Endothelial cell of umbilical vein (primary cell): ENCODE measurements at regions not wholly inside any gene's neighbourhood (a gene's known extent, or its start where the extent isn't known, plus 50 kb on each side); places are given as distances from the start of the nearest gene placed in this dataset.

ENCODE experiments used
- BruUV-seq: library from RNA; stranded (reverse); fragments of 400-500 nt; replicated peaks from 2 replicates; lab custom pipeline; 2021; lab: Mats Ljungman, UMichigan
- CTCF ChIA-PET: fragments of 300-600, 350-600 bp; sonication (Branson Sonifier 250); formaldehyde crosslinking; loops from one replicate; lab custom pipeline; 2021; ENCODE audit warnings: antibody characterized with exemption, inconsistent platforms; lab: Charles Lee
- POLR2A ChIA-PET: fragments of 300-600, 350-600 bp; sonication (Branson Sonifier 250); formaldehyde crosslinking; loops from one replicate; lab custom pipeline; 2021; ENCODE audit warnings: antibody characterized with exemption, inconsistent platforms; lab: Charles Lee
- DNase-seq: peaks from one replicate; pipeline ENCODE4 v3.0.0-alpha.2; 2011; ENCODE audit warnings: low read depth, low spot score
- FAIRE-seq: peaks from 2 replicates; lab custom pipeline; 2011; peaks lifted over from hg19 to GRCh38; lab: Jason Lieb, UNC
- H2AFZ ChIP-seq: 2 replicates; pipeline ENCODE4 v1.6.0; 2012; ENCODE audit warnings: low read depth, low read length, control low read depth, inconsistent platforms
- H3K27ac ChIP-seq: 2 replicates; pipeline ENCODE4 v1.5.1; 2011; ENCODE audit warnings: low read depth, mild to moderate bottlenecking, control low read depth, low read length, moderate library complexity; ENCODE audit not compliant: insufficient read depth
- H3K27me3 ChIP-seq, 2 experiments: 2 replicates each; pipeline versions ENCODE4 v1.6.0 to v1.6.1; 2011; ENCODE audit warnings: low read length in 2 of 2, mixed read lengths in 1 of 2; ENCODE audit not compliant: control insufficient read depth in 2 of 2, insufficient read depth in 2 of 2
- H3K36me3 ChIP-seq, 2 experiments: 2 replicates in 1 of 2; 3 replicates in 1 of 2; pipeline ENCODE4 v1.5.1; 2011; ENCODE audit warnings: low read length in 2 of 2, mild to moderate bottlenecking in 1 of 2, moderate library complexity in 1 of 2; ENCODE audit not compliant: control insufficient read depth in 2 of 2, insufficient read depth in 2 of 2; ENCODE audit errors: extremely low read depth in 1 of 2
- H3K4me1 ChIP-seq: 3 replicates; pipeline ENCODE4 v1.5.1; 2011; ENCODE audit warnings: mild to moderate bottlenecking, low read length; ENCODE audit not compliant: control insufficient read depth, insufficient read depth; ENCODE audit errors: extremely low read depth
- H3K4me2 ChIP-seq: 2 replicates; pipeline ENCODE4 v1.6.1; 2011; ENCODE audit warnings: low read length, control low read depth, mixed read lengths; ENCODE audit not compliant: insufficient read depth
- H3K4me3 ChIP-seq, 3 experiments: fragments of 200-600 bp in 1 of 3; sonication (generic), shearing (Covaris generic) in 1 of 3; replicated peaks in 1 of 3; 2 replicates each; pipeline ENCODE4 v1.5.1; 2011 to 2016; ENCODE audit warnings: control low read depth in 3 of 3, low read length in 3 of 3, mild to moderate bottlenecking in 2 of 3, inconsistent platforms in 1 of 3, low read depth in 1 of 3, moderate library complexity in 1 of 3; ENCODE audit not compliant: insufficient read depth in 1 of 3
- H3K79me2 ChIP-seq: 2 replicates; pipeline ENCODE4 v1.6.0; 2012; ENCODE audit warnings: low read length, inconsistent platforms; ENCODE audit not compliant: control insufficient read depth, insufficient read depth
- H3K9ac ChIP-seq: replicated peaks from 2 replicates; pipeline ENCODE3; 2011; ENCODE audit warnings: low read length, control low read depth; ENCODE audit not compliant: insufficient read depth; ENCODE audit errors: extremely low read depth
- H3K9me1 ChIP-seq: replicated peaks from 3 replicates; pipeline ENCODE4 v1.6.0; 2011; ENCODE audit warnings: mild to moderate bottlenecking, low read length; ENCODE audit not compliant: control insufficient read depth, insufficient read depth; ENCODE audit errors: extremely low read depth
- H3K9me3 ChIP-seq: replicated peaks from 2 replicates; pipeline ENCODE4 v1.5.1; 2012; ENCODE audit warnings: low read length, inconsistent platforms; ENCODE audit not compliant: control insufficient read depth, insufficient read depth
- H4K20me1 ChIP-seq: replicated peaks from 2 replicates; pipeline ENCODE3; 2011; ENCODE audit warnings: mild to moderate bottlenecking, low read length; ENCODE audit not compliant: control insufficient read depth, insufficient read depth; ENCODE audit errors: extremely low read depth
- EZH2 ChIP-seq: IDR thresholded peaks from 2 replicates; pipeline ENCODE4 v1.6.1; 2012; ENCODE audit warnings: borderline replicate concordance, low read depth, mild to moderate bottlenecking, moderate library complexity, low read length, inconsistent platforms; ENCODE audit not compliant: severe bottlenecking
- FOS ChIP-seq: IDR thresholded peaks from 2 replicates; pipeline ENCODE4 v1.6.1; 2011; ENCODE audit warnings: mild to moderate bottlenecking, low read length, moderate library complexity, borderline replicate concordance; ENCODE audit not compliant: insufficient read depth
- GATA2 ChIP-seq: IDR thresholded peaks from 2 replicates; pipeline ENCODE4 v1.7.0; 2011; ENCODE audit warnings: low read depth, mild to moderate bottlenecking, moderate library complexity, mixed read lengths, low read length; ENCODE audit not compliant: insufficient read length, insufficient read depth
- MAX ChIP-seq: IDR thresholded peaks from 2 replicates; pipeline ENCODE4 v1.6.1; 2011; ENCODE audit not compliant: insufficient read depth, insufficient read length
- MYC ChIP-seq: IDR thresholded peaks from one replicate; pipeline ENCODE4 v1.6.1; 2011; ENCODE audit warnings: mild to moderate bottlenecking, low read depth, low read length
- POLR2A ChIP-seq: IDR thresholded peaks from 2 replicates; pipeline ENCODE4 v1.6.1; 2012; ENCODE audit warnings: low read depth, mild to moderate bottlenecking, control low read depth, low read length
- POLR2AphosphoS5 ChIP-seq: IDR thresholded peaks from 2 replicates; pipeline ENCODE4 v1.6.1; 2012; ENCODE audit warnings: low read depth, mild to moderate bottlenecking, control low read depth, low read length, moderate library complexity; ENCODE audit not compliant: insufficient read depth
- dilution Hi-C: fragments of 300-500 bp; cut with MboI; formaldehyde crosslinking; loops from one replicate; pipeline ENCODE4 v1.15.0; 2019; ENCODE audit warnings: low sequenced_read_pairs; ENCODE audit not compliant: extremely low pct_ligation_motif_present
- intact Hi-C: fragments of 100-400 bp; cut with micrococcal nuclease; formaldehyde crosslinking; loops from one replicate; pipeline ENCODE4 v1.10.0; 2022

GRCh38 chr4:23023121-23023520, 330.4 kb downstream of the GBA3 start:
- FAIRE-seq (no peak), DNase-seq (no peak)
- BruUV-seq: no TSS peak
- Histone ChIP-seq H3K27ac (no peak overlapping the region), H3K4me3 (no peak overlapping the region), H3K9me3 (peaks cover 4% of the 10 kb centered on the region), H3K4me2 (no peak overlapping the region), H3K4me1 (no peaks in the 10 kb centered on the region), H3K79me2 (no peaks in the 10 kb centered on the region), H3K27me3 (no peaks in the 10 kb centered on the region), H4K20me1 (no peaks in the 10 kb centered on the region), H2AFZ (no peak overlapping the region), H3K36me3 (no peaks in the 10 kb centered on the region), H3K9ac (no peak overlapping the region), H3K9me1 (no peaks in the 10 kb centered on the region)
- dilution Hi-C loops: no loop called here
- intact Hi-C loops: loop anchor here (10.0 kb wide), 1 partner anchor 98 kb away; no protein-coding TSS in a partner anchor
- ChIA-PET CTCF (no interaction called here), POLR2A (no interaction called here)
- no peak for TF ChIP-seq MAX
- no peak for TF ChIP-seq FOS
- no peak for TF ChIP-seq EZH2
- TF ChIP-seq GATA2: no peak
- TF ChIP-seq MYC: no peak
- TF ChIP-seq POLR2AphosphoS5: no peak

- no peaks in the 10 kb centered on the region for H4K20me1 ChIP-seq
- intact Hi-C loops: loop anchor here (10.0 kb wide), 1 partner anchor 97 kb away; no protein-coding TSS in a partner anchor
- H3K36me3 ChIP-seq: no peaks in the 10 kb centered on the region
- DNase-seq (no peak), FAIRE-seq (no peak)
- ChIA-PET CTCF (no interaction called here), POLR2A (no interaction called here)
- H3K4me2 ChIP-seq: no peak overlapping the region
- no peaks in the 10 kb centered on the region for H3K27me3 ChIP-seq
- TF ChIP-seq FOS: no peak
- no peak for TF ChIP-seq POLR2A
- no peak for TF ChIP-seq GATA2
- TF ChIP-seq POLR2AphosphoS5: no peak
- no peak overlapping the region for H3K27ac ChIP-seq
- no peak overlapping the region for H3K9ac ChIP-seq
- H3K9me3 ChIP-seq: peaks cover 4% of the 10 kb centered on the region
- H3K4me3 ChIP-seq: no peak overlapping the region
- dilution Hi-C loops: no loop called here
- no peaks in the 10 kb centered on the region for H3K4me1 ChIP-seq
- H3K79me2 ChIP-seq: no peaks in the 10 kb centered on the region
- no TSS peak for BruUV-seq
- H3K9me1 ChIP-seq: no peaks in the 10 kb centered on the region
- no peak overlapping the region for H2AFZ ChIP-seq
Observed at GRCh38 chr4:23022032-23022431, 329.3 kb downstream of the GBA3 start.
